ENCODE measurements at regions not wholly inside any gene's neighbourhood (a gene's known extent, or its start where the extent isn't known, plus 50 kb on each side); places are given as distances from the start of the nearest gene placed in this dataset.

GRCh38 chr15:39491886-39492490 is 88.9 kb upstream of the THBS1 start:
- TF ChIP-seq POLR2A (IDR thresholded peaks at IDR 0.05; ENCODE audit: low read depth, low read length) (no peak), POLR2AphosphoS5 (IDR thresholded peaks at IDR 0.05; ENCODE audit: low read depth, low read length) (no peak), TAF1 (IDR thresholded peaks at IDR 0.05; ENCODE audit: low read depth, low read length) (no peak), SPI1 (IDR thresholded peaks at IDR 0.05; ENCODE audit: low read depth, low read length) (no peak), PAX5 (IDR thresholded peaks at IDR 0.05; ENCODE audit: insufficient read depth, low read length, severe bottlenecking) (no peak)
